Breast epithelium (tissue), 3 donors: ENCODE measurements at regions not wholly inside any gene's neighbourhood (a gene's known extent, or its start where the extent isn't known, plus 50 kb on each side); places are given as distances from the start of the nearest gene placed in this dataset.

Experiments used
- CTCF ChIP-seq, 3 donors: fragments of 450-650 bp; IDR thresholded peaks; one replicate each; pipeline ENCODE4 v1.5.1; 2016 to 2017; ENCODE audit warnings: antibody characterized with exemption in 3 of 3, mild to moderate bottlenecking in 3 of 3, moderate library complexity in 3 of 3
- POLR2A ChIP-seq: fragments of 450-650 bp; IDR thresholded peaks from one replicate; pipeline ENCODE4 v1.6.1; 2016; ENCODE audit warnings: antibody characterized with exemption, mild to moderate bottlenecking, moderate library complexity

GRCh38 chr1:55708781-55709180, 493.6 kb upstream of the USP24 start:
- TF ChIP-seq CTCF (IDR thresholded peaks at IDR 0.05) (no peak), POLR2A (no peak)
